ENCODE measurements at regions not wholly inside any gene's neighbourhood (a gene's known extent, or its start where the extent isn't known, plus 50 kb on each side); places are given as distances from the start of the nearest gene placed in this dataset.

DNA sequence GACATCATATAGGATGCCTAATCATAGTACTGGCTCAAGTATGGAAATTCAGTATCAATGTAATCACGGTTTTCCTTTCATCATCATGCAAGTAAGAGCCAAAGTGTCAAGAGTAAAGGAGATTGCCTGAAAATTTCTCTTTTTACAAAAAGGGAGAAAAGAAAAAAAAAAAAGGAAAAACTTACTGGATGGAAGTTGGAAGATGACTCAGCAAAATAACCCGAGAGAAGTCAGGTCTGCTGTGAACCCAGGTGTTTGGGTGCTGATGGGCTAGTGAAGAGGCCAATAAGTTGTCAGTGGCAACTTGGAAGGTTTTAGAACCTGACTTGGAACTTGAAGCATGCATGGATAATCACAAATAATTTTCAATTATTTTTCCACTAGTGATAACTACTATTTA is 441.9 kb upstream of the SLC14A2 start:
- ChIA-PET POLR2A (ENCODE audit: unreplicated experiment) (no interaction called here), CTCF (no interaction called here)
- in situ Hi-C loops (cut with MboI; ENCODE audit: low sequenced_read_pairs) = no loop called here
- Histone ChIP-seq H2AK5ac (ENCODE audit: low read depth, low read length) (no peak overlapping the region), H4K20me1 (ENCODE audit: insufficient read depth, low read length) (no peaks in the 10 kb centered on the region; the same call in 1 of the 2 replicates), H2AK9ac (replicated peaks; ENCODE audit: low read depth, low read length, poor library complexity) (no peak overlapping the region), H3K79me1 (ENCODE audit: low read depth in 1 of 2, low read length in 2 of 2) (no peaks in the 10 kb centered on the region), H4K8ac (ENCODE audit: low read depth in 2 of 2, low read length in 2 of 2) (no peak overlapping the region), H2BK15ac (ENCODE audit: low read depth, low read length) (no peak overlapping the region), H3K4me1 (ENCODE audit: control insufficient read depth, insufficient read depth, low read length) (peaks cover 6% of the 10 kb centered on the region), H3K27me3 (ENCODE audit: control insufficient read depth, insufficient read depth, low read length) (no peaks in the 10 kb centered on the region; the same call in 1 of the 2 replicates), H2BK20ac (ENCODE audit: low read depth, low read length) (no peak overlapping the region), H3K14ac (replicated peaks; ENCODE audit: low read depth, low read length) (no peak overlapping the region), H3K4me3 (ENCODE audit: insufficient read depth, low read depth, low read length) (no peak overlapping the region), H4K5ac (ENCODE audit: low read depth, low read length) (no peak overlapping the region), H3K9me3 (ENCODE audit: control insufficient read depth, insufficient read depth, low read length) (no peaks in the 10 kb centered on the region), H2AFZ (replicated peaks; ENCODE audit: low read length, poor library complexity) (no peak overlapping the region), H3K4ac (ENCODE audit: low read depth, low read length) (no peak overlapping the region), H3K18ac (ENCODE audit: low read depth, low read length) (no peak overlapping the region), H3K27ac (ENCODE audit: insufficient read depth, low read length) (no peak overlapping the region), H4K91ac (ENCODE audit: insufficient read depth, low read depth, low read length) (no peak overlapping the region), H3K36me3 (ENCODE audit: control insufficient read depth, insufficient read depth, low read length) (no peaks in the 10 kb centered on the region), H2BK5ac (ENCODE audit: low read depth, low read length, poor library complexity, severe bottlenecking) (no peak overlapping the region), H2BK120ac (ENCODE audit: low read depth, low read length) (no peak overlapping the region), H3K9ac (ENCODE audit: low read depth, low read length) (no peak overlapping the region), H3K56ac (ENCODE audit: extremely low read depth, insufficient read depth, low read length) (no peak overlapping the region), H3K4me2 (ENCODE audit: low read depth, low read length) (no peak overlapping the region), H3K9me1 (ENCODE audit: insufficient read depth, low read length) (peaks cover 4% of the 10 kb centered on the region), H3K23ac (ENCODE audit: low read depth, low read length) (no peak overlapping the region)
- DNase-seq = no peak
- TF ChIP-seq NFE2L2 (IDR thresholded peaks at IDR 0.05; ENCODE audit: low read depth, low read length) = peak; percentile 95
- TF ChIP-seq CEBPB (IDR thresholded peaks at IDR 0.05; ENCODE audit: low read depth, low read length) = no peak
- peak; percentile 81 for TF ChIP-seq MAFK (IDR thresholded peaks at IDR 0.05; ENCODE audit: low read depth, low read length)
- TF ChIP-seq CTCF (conservative IDR thresholded peaks at IDR 0.05; ENCODE audit: low read depth, low read length) = no peak
- TF ChIP-seq POLR2A (IDR thresholded peaks at IDR 0.05; ENCODE audit: low read depth, low read length) = no peak
- no peak for TF ChIP-seq SMC3 (IDR thresholded peaks at IDR 0.05; ENCODE audit: low read depth, low read length)
- no peak for TF ChIP-seq FOS (IDR thresholded peaks at IDR 0.05; ENCODE audit: low read depth, low read length)
- TF ChIP-seq CHD1 (IDR thresholded peaks at IDR 0.05; ENCODE audit: low read depth, low read length) = no peak
- no peak for TF ChIP-seq BHLHE40 (IDR thresholded peaks at IDR 0.05; ENCODE audit: low read depth, low read length)
- TF ChIP-seq MAZ (IDR thresholded peaks at IDR 0.05; ENCODE audit: borderline replicate concordance, low read depth, low read length) = no peak
- no peak for TF ChIP-seq RCOR1 (IDR thresholded peaks at IDR 0.05; ENCODE audit: insufficient replicate concordance, low read length)
- intact Hi-C loops (cut with micrococcal nuclease) = no loop called here
- no TSS peak for BruUV-seq (replicated peaks)
- dilution Hi-C loops (cut with HindIII; ENCODE audit: low sequenced_read_pairs, unreplicated experiment) = no loop called here
- ATAC-seq (ENCODE audit: low read depth) = no peak
- no CpG with 5 or more reads among the region's 2 CpGs for WGBS, 2 experiments (ENCODE audit: extremely low coverage in 2 of 2, insufficient read length in 1 of 2)

All from IMR-90 (cell line).